C4-2B (cell line): ENCODE measurements at regions not wholly inside any gene's neighbourhood (a gene's known extent, or its start where the extent isn't known, plus 50 kb on each side); places are given as distances from the start of the nearest gene placed in this dataset.

Experiments used
- CTCF ChIP-seq: fragments of 450-650 bp; conservative IDR thresholded peaks from 2 replicates; pipeline ENCODE4 v1.5.1; 2017; ENCODE audit warnings: mild to moderate bottlenecking
- ZFX ChIP-seq: fragments of 450-650 bp; IDR thresholded peaks from 2 replicates; pipeline ENCODE4 v1.6.1; 2017

- no peak for TF ChIP-seq CTCF
- no peak for TF ChIP-seq ZFX
Observed at GRCh38 chr5:3252235-3252634, 343.4 kb upstream of the IRX1 start.
